IPS-18c (cell line): ENCODE measurements at regions not wholly inside any gene's neighbourhood (a gene's known extent, or its start where the extent isn't known, plus 50 kb on each side); places are given as distances from the start of the nearest gene placed in this dataset.

Experiments
- H3K4me3 ChIP-seq: 2 replicates; pipeline ENCODE4 v1.7.0; 2013; ENCODE audit warnings: low read depth, mild to moderate bottlenecking, low read length, moderate library complexity; ENCODE audit not compliant: insufficient read depth
- H3K9me3 ChIP-seq: one replicate; pipeline ENCODE4 v1.6.1; 2013; ENCODE audit warnings: mild to moderate bottlenecking, low read length, moderate library complexity; ENCODE audit not compliant: control insufficient read depth, insufficient read depth

DNA sequence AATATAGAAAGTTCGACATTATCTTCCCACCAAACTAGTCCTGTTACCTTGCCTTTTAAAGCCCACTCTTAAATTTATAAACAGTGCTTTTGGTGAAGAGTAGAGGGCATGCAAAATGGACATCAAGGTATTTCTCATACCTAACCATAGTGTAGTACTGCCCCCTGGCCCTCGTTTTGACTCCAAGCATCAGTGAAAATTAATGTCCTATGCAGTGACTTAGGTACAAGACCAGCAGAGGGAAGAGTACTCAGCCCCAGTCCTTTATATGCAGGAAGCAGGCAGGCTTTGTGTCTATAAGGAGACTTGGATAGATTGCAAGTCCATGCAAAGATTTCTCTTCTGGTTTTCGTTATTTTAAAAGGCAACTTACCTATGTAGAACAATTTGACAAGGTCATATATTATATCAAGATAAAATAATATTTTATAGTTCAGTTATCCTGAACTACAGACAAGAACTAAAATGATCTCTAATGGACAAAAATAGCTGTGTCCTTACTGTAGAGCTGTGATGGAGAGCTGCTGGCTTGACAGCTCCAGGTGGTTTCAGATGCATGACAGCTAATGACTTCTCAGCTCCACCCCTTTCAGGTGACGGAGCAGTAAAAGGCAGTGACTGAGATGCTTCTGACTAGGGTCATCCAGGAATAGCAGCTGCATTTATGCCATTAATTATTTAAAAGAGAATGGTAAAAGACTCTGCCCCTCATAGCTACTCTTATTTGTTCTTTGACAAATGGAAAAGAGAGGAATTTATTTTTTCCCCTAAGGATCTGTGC is 646.1 kb downstream of the SQOR start:
- Histone ChIP-seq H3K4me3 (no peak overlapping the region), H3K9me3 (no peaks in the 10 kb centered on the region)

DNA sequence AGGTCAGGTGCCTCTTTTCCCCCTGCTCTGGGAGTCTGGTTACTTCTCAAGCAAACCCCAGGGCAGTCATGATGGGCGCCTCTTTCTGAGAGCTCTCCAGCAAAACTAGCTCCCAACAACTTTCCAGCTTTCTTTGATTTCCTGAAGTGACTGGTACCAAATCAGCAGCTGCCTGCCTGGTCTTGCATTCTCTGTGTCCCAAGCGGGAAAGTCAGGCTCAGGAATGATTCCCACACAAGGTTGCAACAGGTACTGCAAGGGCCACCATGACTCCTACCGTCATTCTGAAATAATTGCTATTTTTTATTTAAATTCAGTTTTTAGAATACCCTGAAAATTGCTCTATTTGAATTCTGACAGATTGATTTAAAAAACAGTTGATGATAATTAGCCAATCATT is 658.7 kb downstream of the SQOR start:
- Histone ChIP-seq H3K9me3 (no peaks in the 10 kb centered on the region), H3K4me3 (no peak overlapping the region)

DNA sequence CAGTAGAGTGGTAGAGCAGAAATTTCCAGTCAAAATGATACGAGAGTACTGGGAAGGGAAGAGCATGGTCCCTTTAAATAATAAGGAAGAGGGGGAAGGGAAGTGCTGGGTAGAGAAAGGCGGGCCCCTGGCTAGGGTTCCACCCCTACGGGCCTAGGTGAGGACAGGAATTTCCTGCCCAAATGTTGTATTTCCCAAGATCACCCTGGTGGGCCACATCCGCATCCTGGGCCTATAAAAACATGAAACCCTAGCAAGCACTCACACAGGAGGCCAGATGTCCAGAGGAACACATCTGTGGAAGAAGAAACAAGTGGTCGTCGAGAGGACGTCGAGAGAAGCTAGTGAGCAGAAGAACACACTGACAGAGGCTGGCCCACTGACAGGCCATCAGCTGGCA is 661.2 kb downstream of the SQOR start:
- Histone ChIP-seq H3K9me3 (no peaks in the 10 kb centered on the region), H3K4me3 (no peak overlapping the region)

DNA sequence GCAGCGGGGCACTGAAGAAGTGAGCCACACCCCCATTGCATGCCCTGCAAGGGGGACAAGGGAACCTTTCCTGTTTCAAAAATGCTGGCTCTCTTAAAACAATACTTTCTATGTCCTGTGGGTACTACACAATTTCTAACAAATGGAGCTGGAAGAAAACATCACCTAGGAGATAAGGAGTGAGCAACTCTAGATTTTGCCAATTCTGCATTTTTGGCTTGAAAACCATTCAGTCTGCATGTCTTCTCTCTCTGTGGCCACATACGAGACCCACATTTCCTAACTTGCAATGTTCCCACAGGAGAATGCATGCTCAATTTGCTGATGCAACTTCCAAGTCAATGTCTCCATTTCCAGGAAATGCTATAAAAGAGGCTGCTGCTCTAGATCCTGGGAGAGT is 662.0 kb downstream of the SQOR start:
- H3K4me3 ChIP-seq = no peak overlapping the region
- H3K9me3 ChIP-seq = no peaks in the 10 kb centered on the region

DNA sequence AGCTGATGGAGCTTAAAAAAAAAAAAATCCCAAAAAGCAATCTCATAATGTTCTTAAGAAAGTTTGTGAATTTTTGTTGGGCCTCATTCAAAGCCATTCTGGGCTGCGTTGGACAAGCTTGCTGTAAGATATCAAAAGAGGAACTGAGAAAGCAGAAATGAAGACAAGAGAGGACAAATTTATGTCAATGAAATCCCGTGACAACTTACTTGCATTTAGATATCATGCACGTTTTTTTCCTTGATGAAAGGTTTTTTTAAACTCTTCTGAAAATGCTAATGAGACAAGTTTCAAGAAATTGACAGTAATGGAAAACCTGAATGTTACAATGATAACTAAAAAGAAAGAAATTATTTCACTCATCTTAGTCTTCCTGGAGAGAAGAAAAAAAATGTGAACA is 662.9 kb downstream of the SQOR start:
- H3K9me3 ChIP-seq = no peaks in the 10 kb centered on the region
- H3K4me3 ChIP-seq = no peak overlapping the region

DNA sequence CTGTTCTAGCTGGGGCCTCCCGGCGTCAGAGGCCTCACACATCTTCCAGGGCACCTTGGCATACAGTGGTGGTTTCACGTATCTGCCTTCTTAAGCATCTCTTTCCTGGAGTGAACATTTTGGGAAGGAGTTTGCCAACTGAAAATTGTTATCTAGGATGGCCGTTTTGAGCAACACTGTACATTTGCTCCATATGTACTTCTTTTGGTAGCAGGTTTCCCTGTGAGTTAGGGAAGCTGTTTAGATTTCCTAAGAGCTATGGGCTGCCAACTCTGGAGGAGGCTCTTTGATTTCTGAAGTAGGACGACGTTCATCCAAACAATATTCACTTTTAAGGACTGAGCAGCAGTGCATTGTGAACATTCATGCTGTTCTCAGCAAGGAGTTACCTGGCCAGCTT is 665.9 kb downstream of the SQOR start:
- H3K4me3 ChIP-seq = no peak overlapping the region
- H3K9me3 ChIP-seq = no peaks in the 10 kb centered on the region

DNA sequence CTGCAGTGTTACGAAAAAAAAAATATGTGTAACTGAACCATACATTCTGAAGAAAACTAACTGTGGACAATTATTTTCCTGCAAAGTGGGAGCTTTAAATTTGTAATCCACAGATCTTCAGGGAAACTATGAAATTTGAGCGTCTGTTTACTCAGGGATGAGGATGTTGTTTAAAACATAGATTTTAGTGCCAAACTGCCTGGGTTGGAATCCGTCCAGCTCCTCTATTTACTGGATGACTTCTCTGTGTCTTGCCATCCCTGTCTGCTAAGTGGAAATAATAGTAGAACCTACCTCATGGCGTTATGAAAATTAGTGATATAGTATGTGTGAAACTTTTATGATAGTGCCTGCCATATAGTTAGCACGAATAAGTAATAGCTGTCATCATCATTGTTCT is 666.5 kb downstream of the SQOR start:
- H3K9me3 ChIP-seq = no peaks in the 10 kb centered on the region

DNA sequence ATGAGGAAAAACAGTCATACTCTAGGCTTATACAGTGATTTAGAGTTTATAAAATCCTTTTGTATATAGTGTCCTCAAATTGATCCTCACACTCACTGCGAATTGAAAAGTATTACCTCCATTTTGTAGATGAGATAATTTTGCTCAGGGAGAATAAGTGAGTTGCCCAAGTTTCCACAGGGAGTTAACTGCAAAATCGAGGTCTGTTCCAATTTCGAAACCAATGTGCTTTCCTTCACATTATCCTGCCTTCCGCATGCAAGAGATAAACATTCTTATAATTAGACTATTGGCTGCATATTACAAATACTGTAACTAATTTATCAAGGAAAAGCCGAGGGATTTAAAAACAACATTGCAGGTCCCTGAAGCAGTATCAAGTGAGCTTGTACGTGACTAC is 667.0 kb downstream of the SQOR start:
- Histone ChIP-seq H3K4me3 (no peak overlapping the region), H3K9me3 (no peaks in the 10 kb centered on the region)

More for the DNA sequence above, 666.5 kb downstream of the SQOR start:
- H3K4me3 ChIP-seq = no peak overlapping the region

DNA sequence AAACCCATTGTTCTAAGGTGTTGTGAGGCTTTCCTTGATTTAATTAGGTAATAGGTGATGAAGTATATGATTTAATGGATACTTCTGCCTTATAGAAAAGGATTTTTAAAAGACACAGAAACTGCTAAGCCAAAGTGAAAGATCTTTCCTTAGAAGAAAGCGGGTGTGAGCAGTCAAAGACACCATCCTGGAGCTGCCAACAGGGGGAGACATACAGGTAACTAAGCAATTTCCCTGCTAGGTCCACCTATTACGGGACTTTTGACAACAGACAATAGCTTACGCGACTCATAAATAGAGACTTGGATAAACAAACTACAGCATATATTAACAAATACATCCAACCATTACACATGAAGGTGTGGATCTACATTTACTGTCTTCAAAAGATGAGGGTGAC is 669.5 kb downstream of the SQOR start:
- Histone ChIP-seq H3K9me3 (no peaks in the 10 kb centered on the region), H3K4me3 (no peak overlapping the region)

DNA sequence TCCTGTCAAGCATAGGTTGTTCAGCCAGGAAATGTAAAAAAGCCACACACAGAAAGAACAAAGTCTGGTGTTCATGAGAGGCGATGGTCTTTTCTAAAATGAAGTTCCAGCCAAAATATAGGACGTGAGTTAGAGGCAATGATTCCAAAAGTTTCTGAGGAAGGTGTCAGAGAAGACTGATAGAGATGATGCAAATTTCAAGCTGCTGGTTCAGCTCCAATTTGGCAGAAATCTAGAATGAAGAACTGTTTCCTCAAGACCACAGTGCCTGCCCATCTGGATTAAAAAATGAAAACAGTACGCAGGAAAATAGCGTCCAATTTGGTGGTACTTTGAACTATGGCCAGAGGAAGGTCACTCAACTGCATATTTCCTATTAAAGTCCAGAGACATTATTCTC is 672.9 kb downstream of the SQOR start:
- Histone ChIP-seq H3K4me3 (no peak overlapping the region), H3K9me3 (no peaks in the 10 kb centered on the region)

DNA sequence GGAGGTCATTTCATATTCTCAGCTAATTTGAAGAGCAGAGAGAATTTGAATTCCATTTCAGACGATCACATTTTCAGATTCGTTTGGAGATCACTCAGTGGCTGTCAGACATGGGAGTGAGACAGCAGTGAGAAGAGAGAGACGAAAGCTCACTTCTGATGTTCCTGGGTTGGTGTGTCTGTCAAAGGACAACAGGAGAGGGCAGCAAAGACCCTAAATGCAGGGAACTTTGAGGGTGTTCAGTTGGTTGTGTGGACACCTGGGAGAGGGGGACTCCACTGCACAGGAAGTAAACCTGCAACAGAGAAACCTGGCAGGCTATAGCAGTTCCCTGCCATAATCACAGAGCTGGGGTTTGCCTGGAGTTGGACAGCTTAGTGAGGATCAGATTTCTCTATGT is 675.1 kb downstream of the SQOR start:
- Histone ChIP-seq H3K4me3 (no peak overlapping the region), H3K9me3 (no peaks in the 10 kb centered on the region)

DNA sequence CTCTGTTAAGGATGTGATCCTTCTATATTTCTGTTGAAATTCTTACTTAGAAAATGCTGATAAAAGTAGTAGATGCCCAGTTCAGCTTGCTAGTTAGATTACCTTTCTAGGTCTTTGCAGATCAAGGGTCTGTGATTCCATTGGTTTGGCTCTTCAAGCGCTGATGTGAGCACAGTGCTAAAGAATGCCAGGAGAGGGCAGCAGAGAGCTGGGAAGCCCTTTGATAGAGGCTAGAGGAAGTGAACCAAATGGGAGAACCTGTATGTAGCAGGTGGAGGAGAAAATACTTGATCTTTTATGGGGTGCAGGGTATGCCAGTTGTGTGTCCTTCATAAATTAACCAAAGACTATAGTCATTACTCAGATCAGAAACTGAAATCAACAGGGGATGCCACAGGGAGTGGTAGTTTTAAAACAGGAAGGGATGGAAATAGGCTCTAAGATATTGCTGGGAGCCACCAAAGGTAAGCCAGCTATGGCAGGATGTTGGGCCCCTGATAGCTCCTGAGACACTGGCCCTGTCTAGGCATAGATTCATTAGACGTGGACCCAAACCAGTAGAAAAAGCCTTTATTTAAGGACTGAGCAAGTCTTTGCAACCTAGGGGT is 677.4 kb downstream of the SQOR start:
- Histone ChIP-seq H3K4me3 (no peak overlapping the region), H3K9me3 (no peaks in the 10 kb centered on the region)

DNA sequence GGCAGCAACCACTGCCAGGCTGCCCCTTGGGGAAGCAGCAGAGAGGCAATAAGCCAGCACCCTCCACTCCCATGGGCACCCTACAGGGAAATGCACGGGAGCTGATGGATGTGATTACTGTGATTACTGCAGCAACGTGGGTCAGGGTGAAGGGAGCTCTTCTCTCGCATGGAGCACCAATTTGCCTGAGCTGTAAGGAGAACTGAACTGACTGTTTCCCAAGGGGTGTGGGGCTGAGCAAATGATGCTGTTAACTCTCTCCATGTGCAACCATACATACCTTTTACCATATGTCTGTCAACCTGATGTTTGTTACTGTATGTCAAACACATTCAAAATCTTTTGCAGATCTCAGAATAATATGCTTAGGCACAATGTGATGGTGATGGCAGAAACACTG is 680.6 kb downstream of the SQOR start:
- Histone ChIP-seq H3K4me3 (no peak overlapping the region), H3K9me3 (no peaks in the 10 kb centered on the region)

DNA sequence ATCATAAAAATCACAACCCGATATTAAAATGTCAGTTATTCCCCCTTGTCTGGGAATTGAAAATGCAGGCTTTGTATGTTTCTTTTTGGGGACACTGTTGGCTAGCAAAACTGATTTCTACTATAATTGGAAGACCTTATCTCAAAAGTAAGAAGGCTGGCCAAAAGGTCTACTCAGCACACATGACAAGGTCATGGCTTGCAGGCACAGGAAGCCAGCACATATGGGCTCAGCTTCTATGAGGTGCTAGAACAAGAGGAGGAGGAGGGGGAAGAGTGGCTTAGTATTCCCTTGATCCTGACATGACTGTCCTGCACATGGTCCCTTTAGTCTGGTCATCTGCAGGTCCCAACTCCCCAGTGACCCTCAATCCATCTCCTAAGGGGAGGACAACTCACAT is 681.2 kb downstream of the SQOR start:
- H3K4me3 ChIP-seq = no peak overlapping the region
- H3K9me3 ChIP-seq = no peaks in the 10 kb centered on the region

DNA sequence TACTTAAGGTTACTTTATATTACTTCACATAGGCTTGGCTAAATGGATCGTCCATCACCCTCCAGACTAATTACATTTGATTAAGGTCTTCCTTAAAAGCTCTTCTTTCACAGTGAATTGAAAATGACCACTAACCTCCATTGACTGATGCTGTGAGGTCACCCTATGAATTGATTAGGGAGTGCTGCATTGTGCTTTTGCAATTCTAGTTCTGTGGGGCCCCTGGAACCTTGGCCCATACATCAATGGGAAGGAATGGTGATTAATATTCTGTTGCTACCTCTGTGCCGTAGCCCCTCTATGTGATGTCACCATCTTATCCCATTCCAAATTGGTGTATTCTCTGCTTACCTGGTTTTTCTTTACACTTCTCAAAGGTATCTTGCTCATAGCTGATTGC is 682.2 kb downstream of the SQOR start:
- Histone ChIP-seq H3K4me3 (no peak overlapping the region), H3K9me3 (no peaks in the 10 kb centered on the region)

DNA sequence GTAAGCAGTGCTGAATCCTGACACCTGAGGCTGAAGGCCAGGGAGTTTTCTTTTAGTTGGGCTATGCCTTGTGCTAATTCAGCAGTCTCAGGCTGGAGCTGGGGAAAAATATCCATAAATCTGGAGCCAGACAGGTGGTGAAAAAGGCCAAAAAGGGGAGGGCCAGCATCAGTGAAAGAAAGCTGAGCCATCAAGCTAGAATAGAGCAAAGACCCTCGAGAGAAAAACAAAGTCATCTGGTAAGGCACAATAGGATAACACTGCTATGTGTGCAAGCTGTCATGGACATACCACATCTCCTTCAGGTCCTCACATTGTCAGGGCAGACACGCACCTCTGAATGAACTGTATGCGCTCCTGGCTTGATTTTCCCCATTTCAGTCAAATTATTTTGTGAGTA is 687.9 kb downstream of the SQOR start:
- no peaks in the 10 kb centered on the region for H3K9me3 ChIP-seq
- H3K4me3 ChIP-seq = no peak overlapping the region

DNA sequence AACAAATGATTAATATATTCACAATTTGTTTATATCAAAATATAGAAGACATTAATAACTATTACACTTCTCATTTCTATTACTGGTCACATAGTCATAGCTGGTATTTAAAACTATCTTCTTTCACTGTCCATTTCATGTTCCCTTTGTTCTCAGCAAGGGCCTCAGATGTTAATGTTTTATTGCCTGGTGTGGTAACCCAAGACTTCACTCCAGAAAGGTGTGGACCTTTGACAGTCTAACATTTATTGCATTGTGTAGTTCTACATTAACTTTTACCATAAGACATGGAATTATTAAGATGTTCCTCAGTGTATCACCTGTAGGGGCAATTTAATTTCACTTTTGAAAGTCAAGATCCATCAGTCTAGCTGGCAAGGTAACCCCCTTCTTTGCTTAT is 691.3 kb downstream of the SQOR start:
- H3K9me3 ChIP-seq = no peaks in the 10 kb centered on the region
- no peak overlapping the region for H3K4me3 ChIP-seq

DNA sequence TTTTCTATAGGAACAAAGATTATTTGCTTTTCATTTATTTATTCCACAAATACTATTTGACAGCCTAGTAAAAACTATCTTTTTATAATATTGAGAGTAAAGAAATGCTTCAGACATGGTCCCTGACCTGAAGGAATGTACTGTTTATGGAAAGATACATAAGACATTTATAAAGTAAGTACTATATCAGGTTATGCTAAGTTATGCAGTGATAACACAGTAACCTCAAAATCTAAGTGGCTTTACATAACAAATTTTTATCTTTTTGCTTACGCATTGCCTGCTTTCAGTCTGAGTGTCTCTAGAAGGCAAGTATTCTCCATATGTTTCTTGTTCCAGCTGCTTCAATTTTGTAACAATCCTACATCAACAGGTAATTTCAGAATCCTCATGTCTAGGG is 694.0 kb downstream of the SQOR start:
- H3K4me3 ChIP-seq = no peak overlapping the region

DNA sequence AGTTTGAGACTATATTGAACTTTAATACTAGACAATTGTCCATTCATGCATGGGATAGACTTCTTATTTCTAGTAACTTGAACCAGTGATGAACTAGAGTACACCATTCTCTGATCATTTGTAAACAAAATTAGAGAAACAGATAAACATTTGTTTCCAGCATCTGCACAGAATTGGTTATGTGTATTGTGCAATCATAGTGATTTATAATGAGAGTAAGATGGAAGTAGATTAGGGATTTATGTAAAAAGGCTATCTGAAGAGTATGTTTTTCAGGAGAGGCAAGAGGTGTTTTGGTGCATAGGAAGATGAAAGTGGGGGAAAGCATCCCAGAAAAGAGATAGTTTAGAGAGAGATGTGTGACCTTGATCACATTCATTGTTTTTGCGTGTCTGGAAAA is 695.0 kb downstream of the SQOR start:
- Histone ChIP-seq H3K9me3 (no peaks in the 10 kb centered on the region), H3K4me3 (no peak overlapping the region)

More for the DNA sequence above, 694.0 kb downstream of the SQOR start:
- no peaks in the 10 kb centered on the region for H3K9me3 ChIP-seq
